HG02571 (cell line): ENCODE measurements at regions not wholly inside any gene's neighbourhood (a gene's known extent, or its start where the extent isn't known, plus 50 kb on each side); places are given as distances from the start of the nearest gene placed in this dataset.

Experiments used
- ATAC-seq: cut with Tn5 transposase; IDR thresholded peaks from one replicate; pipeline ENCODE4 v1.9.1; 2021; ENCODE audit warnings: mild to moderate bottlenecking, moderate library complexity; ENCODE audit not compliant: unreplicated experiment

- ATAC-seq: no peak
These were observed 90.9 kb downstream of the ZNF280B start for GRCh38 chr22:22417495-22418162.

- ATAC-seq: no peak
These were observed 90.4 kb downstream of the ZNF280B start for GRCh38 chr22:22418163-22418549.

GRCh38 chr22:22418957-22419356, 89.6 kb downstream of the ZNF280B start:
- no peak for ATAC-seq

GRCh38 chr22:22420580-22420979, 88.0 kb downstream of the ZNF280B start:
- ATAC-seq: no peak

GRCh38 chr22:22421392-22421791, 87.2 kb downstream of the ZNF280B start:
- ATAC-seq: no peak

- no peak for ATAC-seq
These were observed 85.9 kb downstream of the ZNF280B start for GRCh38 chr22:22422629-22423112.

- ATAC-seq: no peak
These were observed 84.9 kb downstream of the ZNF280B start for GRCh38 chr22:22423681-22424080.

GRCh38 chr22:22424210-22424800, 84.2 kb downstream of the ZNF280B start:
- no peak for ATAC-seq

GRCh38 chr22:22424956-22425355, 83.6 kb downstream of the ZNF280B start:
- no peak for ATAC-seq

GRCh38 chr22:22425356-22425755, 83.2 kb downstream of the ZNF280B start:
- no peak for ATAC-seq

GRCh38 chr22:22425783-22426624, 82.5 kb downstream of the ZNF280B start:
- no peak for ATAC-seq

- no peak for ATAC-seq
These were observed 80.9 kb downstream of the ZNF280B start for GRCh38 chr22:22427542-22428065.

GRCh38 chr22:22428222-22429098, 80.1 kb downstream of the ZNF280B start:
- ATAC-seq: no peak

- no peak for ATAC-seq
These were observed 79.0 kb downstream of the ZNF280B start for GRCh38 chr22:22429369-22430108.

- no peak for ATAC-seq
These were observed 78.3 kb downstream of the ZNF280B start for GRCh38 chr22:22430111-22430820.

- no peak for ATAC-seq
These were observed 77.0 kb downstream of the ZNF280B start for GRCh38 chr22:22431271-22432220.

GRCh38 chr22:22432479-22432878, 76.1 kb downstream of the ZNF280B start:
- no peak for ATAC-seq

- ATAC-seq: no peak
These were observed 75.6 kb downstream of the ZNF280B start for GRCh38 chr22:22432937-22433336.
